SU-DHL-6 (cell line): ENCODE measurements at regions not wholly inside any gene's neighbourhood (a gene's known extent, or its start where the extent isn't known, plus 50 kb on each side); places are given as distances from the start of the nearest gene placed in this dataset.

ENCODE experiments used
- H2AFZ ChIP-seq: fragments of 200-600 bp; sonication (generic); 2 replicates; pipeline ENCODE4 v1.6.1; 2014; ENCODE audit warnings: low read depth, mild to moderate bottlenecking, moderate library complexity, mixed read lengths, antibody characterized with exemption, low read length; ENCODE audit not compliant: severe bottlenecking
- H3F3A ChIP-seq: fragments of 200-600 bp; shearing (Covaris generic); 2 replicates; pipeline ENCODE4 v1.6.0; 2016; ENCODE audit warnings: antibody characterized with exemption, mild to moderate bottlenecking; ENCODE audit not compliant: insufficient read depth
- H3K27ac ChIP-seq: fragments of 200-600 bp; sonication (generic); 2 replicates; pipeline ENCODE4 v1.5.1; 2016; ENCODE audit warnings: low read depth, mild to moderate bottlenecking, low read length, moderate library complexity, mixed read lengths
- H3K27me3 ChIP-seq: fragments of 200-600 bp; sonication (generic), shearing (Covaris generic); 2 replicates; pipeline ENCODE4 v1.6.0; 2014; ENCODE audit warnings: mild to moderate bottlenecking, low read length
- H3K36me3 ChIP-seq: fragments of 200-600 bp; sonication (generic); 2 replicates; pipeline ENCODE4 v1.6.1; 2014; ENCODE audit warnings: mild to moderate bottlenecking, low read length, mixed read lengths
- H3K4me2 ChIP-seq: fragments of 300-600, 200-600 bp; shearing (Covaris generic), sonication (generic); 2 replicates; pipeline ENCODE4 v1.6.0; 2014; ENCODE audit warnings: low read length, low read depth, mild to moderate bottlenecking; ENCODE audit not compliant: poor library complexity, severe bottlenecking
- H3K4me3 ChIP-seq: fragments of 200-600 bp; sonication (generic); 2 replicates; pipeline ENCODE4 v1.5.1; 2014; ENCODE audit warnings: antibody characterized with exemption, low read length, mild to moderate bottlenecking, mixed read lengths; ENCODE audit not compliant: insufficient read depth, poor library complexity, severe bottlenecking
- H3K79me2 ChIP-seq: fragments of 200-600 bp; sonication (generic); 2 replicates; pipeline ENCODE4 v1.6.1; 2014; ENCODE audit warnings: mild to moderate bottlenecking, low read length, moderate library complexity; ENCODE audit not compliant: insufficient read depth
- H3K9ac ChIP-seq: fragments of 200-600 bp; sonication (generic); 2 replicates; pipeline ENCODE4 v1.7.0; 2014; ENCODE audit warnings: mild to moderate bottlenecking, low read length
- H3K9me2 ChIP-seq: fragments of 200-600 bp; sonication (generic); replicated peaks from 2 replicates; pipeline ENCODE4 v1.6.1; 2014; ENCODE audit warnings: low read length; ENCODE audit not compliant: insufficient read depth
- H3K9me3 ChIP-seq: fragments of 200-600 bp; sonication (generic); 2 replicates; pipeline ENCODE4 v1.6.1; 2014; ENCODE audit warnings: low read length, mixed read lengths; ENCODE audit not compliant: insufficient read depth
- H4K20me1 ChIP-seq: fragments of 200-600 bp; sonication (generic); 2 replicates; pipeline ENCODE4 v1.6.1; 2014; ENCODE audit warnings: low read depth, mild to moderate bottlenecking, antibody characterized with exemption, low read length, moderate library complexity, mixed read lengths
- EZH2phosphoT487 ChIP-seq: fragments of 200-600 bp; sonication (generic), shearing (Covaris generic); conservative IDR thresholded peaks from 2 replicates; pipeline ENCODE4 v1.6.1; 2018; ENCODE audit warnings: mild to moderate bottlenecking, antibody characterized with exemption, low read length, moderate library complexity, mixed read lengths
- TF ChIP-seq, protein P1 (sequence below): fragments of 200-600 bp; sonication (generic); IDR thresholded peaks from one replicate; pipeline ENCODE4 v1.5.1; 2017; ENCODE audit warnings: antibody characterized with exemption, mild to moderate bottlenecking, low read length, moderate library complexity; ENCODE audit not compliant: insufficient read depth, poor library complexity, severe bottlenecking

- H3K4me2 ChIP-seq = no peak overlapping the region
- no peak for TF ChIP-seq EZH2phosphoT487
- TF ChIP-seq, protein P1, sequence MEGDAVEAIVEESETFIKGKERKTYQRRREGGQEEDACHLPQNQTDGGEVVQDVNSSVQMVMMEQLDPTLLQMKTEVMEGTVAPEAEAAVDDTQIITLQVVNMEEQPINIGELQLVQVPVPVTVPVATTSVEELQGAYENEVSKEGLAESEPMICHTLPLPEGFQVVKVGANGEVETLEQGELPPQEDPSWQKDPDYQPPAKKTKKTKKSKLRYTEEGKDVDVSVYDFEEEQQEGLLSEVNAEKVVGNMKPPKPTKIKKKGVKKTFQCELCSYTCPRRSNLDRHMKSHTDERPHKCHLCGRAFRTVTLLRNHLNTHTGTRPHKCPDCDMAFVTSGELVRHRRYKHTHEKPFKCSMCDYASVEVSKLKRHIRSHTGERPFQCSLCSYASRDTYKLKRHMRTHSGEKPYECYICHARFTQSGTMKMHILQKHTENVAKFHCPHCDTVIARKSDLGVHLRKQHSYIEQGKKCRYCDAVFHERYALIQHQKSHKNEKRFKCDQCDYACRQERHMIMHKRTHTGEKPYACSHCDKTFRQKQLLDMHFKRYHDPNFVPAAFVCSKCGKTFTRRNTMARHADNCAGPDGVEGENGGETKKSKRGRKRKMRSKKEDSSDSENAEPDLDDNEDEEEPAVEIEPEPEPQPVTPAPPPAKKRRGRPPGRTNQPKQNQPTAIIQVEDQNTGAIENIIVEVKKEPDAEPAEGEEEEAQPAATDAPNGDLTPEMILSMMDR = no peak
- no peaks in the 10 kb centered on the region for H3K9me2 ChIP-seq
- H3K36me3 ChIP-seq = no peaks in the 10 kb centered on the region
- H4K20me1 ChIP-seq = no peaks in the 10 kb centered on the region
- no peaks in the 10 kb centered on the region for H3K79me2 ChIP-seq
- H3K9ac ChIP-seq = no peak overlapping the region
- no peak overlapping the region for H3K4me3 ChIP-seq
- H2AFZ ChIP-seq = no peak overlapping the region
- peaks cover 4% of the 10 kb centered on the region; the same call in 1 of the 2 replicates for H3K27me3 ChIP-seq
- H3K27ac ChIP-seq = no peak overlapping the region
- H3K9me3 ChIP-seq = no peaks in the 10 kb centered on the region
- no peaks in the 10 kb centered on the region for H3F3A ChIP-seq
These were observed 259.3 kb downstream of the HLX start for GRCh38 chr1:221138516-221138915.

GRCh38 chr1:221139991-221140390 is 260.7 kb downstream of the HLX start:
- Histone ChIP-seq H3K9me2 (no peaks in the 10 kb centered on the region), H3K4me2 (no peak overlapping the region), H3K9ac (no peak overlapping the region), H3K27ac (no peak overlapping the region), H3K79me2 (no peaks in the 10 kb centered on the region), H3K4me3 (no peak overlapping the region), H3K9me3 (no peaks in the 10 kb centered on the region), H3K27me3 (peaks cover 4% of the 10 kb centered on the region; the same call in 1 of the 2 replicates), H4K20me1 (no peaks in the 10 kb centered on the region), H3K36me3 (no peaks in the 10 kb centered on the region), H2AFZ (no peak overlapping the region), H3F3A (no peaks in the 10 kb centered on the region)
- TF ChIP-seq, protein P1 = no peak
- no peak for TF ChIP-seq EZH2phosphoT487

DNA sequence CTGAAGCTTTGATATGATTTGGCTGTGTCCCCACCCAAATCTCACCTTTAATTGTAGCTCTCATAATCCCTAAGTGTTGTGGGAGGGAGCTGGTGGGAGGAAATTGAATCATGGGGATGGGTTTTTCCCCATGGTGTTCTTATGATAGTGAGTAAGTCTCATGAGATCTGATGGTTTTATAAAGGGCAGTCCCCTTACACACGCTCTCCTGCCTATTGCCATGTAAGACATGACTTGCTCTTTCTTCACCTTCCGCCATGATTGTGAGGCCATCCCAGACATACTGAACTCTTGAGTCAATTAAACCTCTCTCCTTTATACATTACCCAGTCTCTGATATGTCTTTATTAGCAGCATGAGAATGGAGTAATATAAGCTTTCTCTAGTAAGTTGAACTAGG is 261.9 kb downstream of the HLX start:
- Histone ChIP-seq H3K27ac (no peak overlapping the region), H3K36me3 (no peaks in the 10 kb centered on the region)

More for the DNA sequence above, 261.9 kb downstream of the HLX start:
- H2AFZ ChIP-seq = no peak overlapping the region
- H3K9ac ChIP-seq = no peak overlapping the region
- TF ChIP-seq, protein P1 = no peak
- TF ChIP-seq EZH2phosphoT487 = no peak
- H3K79me2 ChIP-seq = no peaks in the 10 kb centered on the region
- H3K4me3 ChIP-seq = no peak overlapping the region
- peaks cover 4% of the 10 kb centered on the region; the same call in 1 of the 2 replicates for H3K27me3 ChIP-seq
- H4K20me1 ChIP-seq = no peaks in the 10 kb centered on the region
- H3K9me2 ChIP-seq = no peaks in the 10 kb centered on the region
- no peaks in the 10 kb centered on the region for H3K9me3 ChIP-seq
- no peak overlapping the region for H3K4me2 ChIP-seq
- H3F3A ChIP-seq = no peaks in the 10 kb centered on the region
